ENCODE measurements at regions not wholly inside any gene's neighbourhood (a gene's known extent, or its start where the extent isn't known, plus 50 kb on each side); places are given as distances from the start of the nearest gene placed in this dataset.
A peak's percentile ranks its signal among the peaks of the same experiment; 100 is the strongest.

GRCh38 chr12:78611504-78611903, 253.1 kb upstream of the SYT1 start (continued):
- TF ChIP-seq USF1 (IDR thresholded peaks at IDR 0.05; ENCODE audit: borderline replicate concordance, low read depth) (no peak), GABPA (IDR thresholded peaks at IDR 0.05; ENCODE audit: low read depth) (no peak), EZH2phosphoT487 (IDR thresholded peaks at IDR 0.05; ENCODE audit: borderline replicate concordance, low read depth) (no peak)

DNA sequence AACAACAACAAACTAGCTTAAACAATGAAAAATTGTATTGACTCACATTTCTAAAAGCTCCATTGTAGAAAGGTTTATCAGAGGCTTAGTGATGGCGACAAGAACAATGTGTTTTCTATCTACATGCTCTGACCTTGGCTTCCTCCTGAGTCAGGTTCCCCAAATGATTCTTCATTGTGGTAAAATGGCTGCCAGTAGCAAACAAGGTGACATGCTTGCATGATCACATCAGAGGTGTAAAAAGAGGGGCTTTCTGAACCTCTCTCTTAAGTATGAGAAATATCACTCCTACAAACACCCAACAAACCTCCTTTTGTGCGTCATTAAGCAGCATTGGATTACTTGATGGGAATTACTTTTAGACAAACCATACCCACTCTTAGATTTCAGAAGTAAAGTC, 252.4 kb upstream of the SYT1 start:
- no peak overlapping the region for H3K4me2 ChIP-seq
- H3K9me2 ChIP-seq, result no peaks in the 10 kb centered on the region
- 0 out of 2 replicates have a peak overlapping the region, but pooled peaks have one; percentile 46 for H2AFZ ChIP-seq (ENCODE audit: low read depth)
- WGBS (ENCODE audit: low lambda C conversion rate), result 64% methylated on average over 2 of the region's 2 CpGs
- no peak for TF ChIP-seq GABPA (IDR thresholded peaks at IDR 0.05; ENCODE audit: low read depth)
- no peak for TF ChIP-seq TCF12 (IDR thresholded peaks at IDR 0.05)
- TF ChIP-seq CHD2 (IDR thresholded peaks at IDR 0.05; ENCODE audit: low read length, partially characterized antibody), result no peak
- no peak for TF ChIP-seq REST (IDR thresholded peaks at IDR 0.05; ENCODE audit: low read depth, low read length)
- TF ChIP-seq, protein P1, sequence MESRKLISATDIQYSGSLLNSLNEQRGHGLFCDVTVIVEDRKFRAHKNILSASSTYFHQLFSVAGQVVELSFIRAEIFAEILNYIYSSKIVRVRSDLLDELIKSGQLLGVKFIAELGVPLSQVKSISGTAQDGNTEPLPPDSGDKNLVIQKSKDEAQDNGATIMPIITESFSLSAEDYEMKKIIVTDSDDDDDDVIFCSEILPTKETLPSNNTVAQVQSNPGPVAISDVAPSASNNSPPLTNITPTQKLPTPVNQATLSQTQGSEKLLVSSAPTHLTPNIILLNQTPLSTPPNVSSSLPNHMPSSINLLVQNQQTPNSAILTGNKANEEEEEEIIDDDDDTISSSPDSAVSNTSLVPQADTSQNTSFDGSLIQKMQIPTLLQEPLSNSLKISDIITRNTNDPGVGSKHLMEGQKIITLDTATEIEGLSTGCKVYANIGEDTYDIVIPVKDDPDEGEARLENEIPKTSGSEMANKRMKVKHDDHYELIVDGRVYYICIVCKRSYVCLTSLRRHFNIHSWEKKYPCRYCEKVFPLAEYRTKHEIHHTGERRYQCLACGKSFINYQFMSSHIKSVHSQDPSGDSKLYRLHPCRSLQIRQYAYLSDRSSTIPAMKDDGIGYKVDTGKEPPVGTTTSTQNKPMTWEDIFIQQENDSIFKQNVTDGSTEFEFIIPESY (IDR thresholded peaks at IDR 0.05; ENCODE audit: borderline replicate concordance, low read depth), result no peak
- TF ChIP-seq FOXJ3 (CRISPR knock-in tag; IDR thresholded peaks at IDR 0.05), result no peak
- no peak for TF ChIP-seq MEF2A (IDR thresholded peaks at IDR 0.05; ENCODE audit: borderline replicate concordance, low read depth)
- no peak for TF ChIP-seq SMC3 (IDR thresholded peaks at IDR 0.05; ENCODE audit: low read depth, low read length)
- no peak for TF ChIP-seq RFX5 (IDR thresholded peaks at IDR 0.05; ENCODE audit: low read length)
- H3K36me3 ChIP-seq (replicated peaks in 1 of 2; ENCODE audit: control insufficient read depth in 1 of 2, insufficient read depth in 2 of 2, low read length in 1 of 2), result no peaks in the 10 kb centered on the region
- no peaks in the 10 kb centered on the region for H3K4me1 ChIP-seq (ENCODE audit: control insufficient read depth in 1 of 2, insufficient read depth in 2 of 2, low read depth in 1 of 2, low read length in 1 of 2)
- H4K20me1 ChIP-seq (ENCODE audit: insufficient read depth), result no peaks in the 10 kb centered on the region
- no peaks in the 10 kb centered on the region for H3F3A ChIP-seq (replicated peaks; ENCODE audit: insufficient read depth)
- no peak overlapping the region for H3K4me3 ChIP-seq (ENCODE audit: low read depth in 2 of 2, low read length in 1 of 2)
- H3K79me2 ChIP-seq (ENCODE audit: insufficient read depth), result no peaks in the 10 kb centered on the region
- ChIA-PET CTCF (interaction anchor here (0.7 kb wide), 1 partner anchor 23 kb away, joined by 3 read pairs; no protein-coding TSS in a partner anchor), POLR2A (no interaction called here)
- H3K9ac ChIP-seq, result no peak overlapping the region
- H3K9me3 ChIP-seq, result no peaks in the 10 kb centered on the region
- no peak overlapping the region for H3K27ac ChIP-seq (ENCODE audit: low read depth in 2 of 2, low read length in 1 of 2)
- no peaks in the 10 kb centered on the region for H3K27me3 ChIP-seq (ENCODE audit: insufficient read depth)
- no peak for DNase-seq
